Nephron progenitor cell (in vitro differentiated cells): ENCODE measurements at regions not wholly inside any gene's neighbourhood (a gene's known extent, or its start where the extent isn't known, plus 50 kb on each side); places are given as distances from the start of the nearest gene placed in this dataset.

Source experiments
- DNase-seq: peaks from one replicate; pipeline ENCODE4 v3.0.0; 2021
- H3K27ac Mint-ChIP-seq: 2 replicates; pipeline ENCODE4 v1.8.0; 2021; ENCODE audit warnings: mild to moderate bottlenecking, moderate library complexity, mixed read lengths
- H3K27me3 Mint-ChIP-seq: 2 replicates; pipeline ENCODE4 v1.8.0; 2021; ENCODE audit warnings: mild to moderate bottlenecking, low read depth, mixed read lengths; ENCODE audit not compliant: poor library complexity
- H3K36me3 Mint-ChIP-seq: 2 replicates; pipeline ENCODE4 v1.8.0; 2021; ENCODE audit warnings: low read depth, mixed read lengths
- H3K4me1 Mint-ChIP-seq: 2 replicates; pipeline ENCODE4 v1.8.0; 2021; ENCODE audit warnings: mixed read lengths
- H3K4me3 Mint-ChIP-seq: 2 replicates; pipeline ENCODE4 v1.8.0; 2021; ENCODE audit warnings: mild to moderate bottlenecking, moderate library complexity, mixed read lengths
- H3K9me3 Mint-ChIP-seq: 2 replicates; pipeline ENCODE4 v1.8.0; 2021; ENCODE audit warnings: mild to moderate bottlenecking, moderate library complexity, mixed read lengths
- CTCF ChIP-seq: fragments of 200-600 bp; sonication (generic); IDR thresholded peaks from 2 replicates; pipeline ENCODE4 v1.5.0; 2021; ENCODE audit warnings: antibody characterized with exemption

DNA sequence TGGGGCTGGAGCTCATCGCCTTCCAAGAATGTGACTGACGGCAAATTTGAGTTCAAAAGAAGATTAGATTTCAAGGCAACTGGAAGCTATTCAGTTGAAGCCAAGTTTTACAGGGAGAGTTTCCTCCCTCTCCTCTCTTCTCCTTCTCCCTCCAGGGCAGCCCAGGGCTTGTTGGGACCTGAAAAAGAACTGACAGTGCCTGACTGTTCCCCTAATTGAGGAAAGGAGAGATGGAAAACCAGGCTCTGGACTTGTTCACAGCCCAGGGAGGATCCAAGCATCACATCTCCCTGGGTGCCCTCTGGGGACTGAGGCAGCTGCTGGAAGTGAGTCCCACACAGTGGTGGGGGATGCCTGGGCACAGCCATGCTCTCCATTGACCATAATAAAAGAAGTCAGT, 88.1 kb downstream of the THNSL2 start:
- no peaks in the 10 kb centered on the region for H3K9me3 Mint-ChIP-seq
- no peak for DNase-seq
- H3K4me1 Mint-ChIP-seq, result peaks cover 26% of the 10 kb centered on the region
- no peaks in the 10 kb centered on the region for H3K36me3 Mint-ChIP-seq
- TF ChIP-seq CTCF, result no peak
- no peak overlapping the region for H3K4me3 Mint-ChIP-seq
- H3K27me3 Mint-ChIP-seq, result peaks cover 22% of the 10 kb centered on the region
- no peak overlapping the region for H3K27ac Mint-ChIP-seq

DNA sequence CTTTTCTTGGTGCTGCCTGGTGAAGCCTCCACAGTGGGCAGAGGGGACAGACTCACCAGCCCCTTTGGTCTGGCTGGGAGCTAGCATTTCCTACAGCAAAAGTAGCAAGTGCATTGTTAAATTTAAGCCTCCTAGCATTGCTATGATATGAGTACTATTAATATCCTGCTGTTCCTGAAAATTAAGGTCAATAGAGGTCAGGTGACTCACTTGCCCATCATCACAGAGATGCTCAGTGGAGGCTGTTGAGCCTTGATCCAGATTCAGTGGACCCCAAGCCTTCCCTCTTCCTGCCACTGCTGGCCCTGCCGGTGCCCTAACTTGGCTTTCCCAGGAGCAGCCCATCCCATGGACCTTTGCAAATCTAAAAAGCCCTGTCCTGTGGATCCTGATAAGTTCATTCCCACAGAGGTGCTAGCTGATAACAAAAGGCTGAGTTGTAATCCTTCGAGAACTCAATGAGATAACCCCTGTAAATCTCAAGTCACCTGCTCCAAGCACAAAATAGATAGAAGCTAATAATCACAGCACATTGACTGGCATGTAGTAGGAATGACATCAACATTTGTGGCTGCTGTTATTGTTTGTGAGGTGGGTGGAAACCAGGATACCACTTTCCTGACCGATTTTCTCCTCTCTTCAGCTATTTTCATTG, 84.4 kb downstream of the THNSL2 start:
- Mint-ChIP-seq H3K27me3 (peaks cover 24% of the 10 kb centered on the region), H3K4me3 (no peak overlapping the region), H3K9me3 (no peaks in the 10 kb centered on the region), H3K27ac (no peak overlapping the region), H3K4me1 (peaks cover 20% of the 10 kb centered on the region), H3K36me3 (no peaks in the 10 kb centered on the region)
- no peak for DNase-seq
- no peak for TF ChIP-seq CTCF

- H3K27me3 Mint-ChIP-seq, result peaks cover 24% of the 10 kb centered on the region
- DNase-seq, result no peak
- peaks cover 15% of the 10 kb centered on the region for H3K4me1 Mint-ChIP-seq
- H3K4me3 Mint-ChIP-seq, result no peak overlapping the region
- H3K36me3 Mint-ChIP-seq, result no peaks in the 10 kb centered on the region
- H3K9me3 Mint-ChIP-seq, result no peaks in the 10 kb centered on the region
- no peak for TF ChIP-seq CTCF
- H3K27ac Mint-ChIP-seq, result no peak overlapping the region
Observed at GRCh38 chr2:88253997-88254396, 83.9 kb downstream of the THNSL2 start.

DNA sequence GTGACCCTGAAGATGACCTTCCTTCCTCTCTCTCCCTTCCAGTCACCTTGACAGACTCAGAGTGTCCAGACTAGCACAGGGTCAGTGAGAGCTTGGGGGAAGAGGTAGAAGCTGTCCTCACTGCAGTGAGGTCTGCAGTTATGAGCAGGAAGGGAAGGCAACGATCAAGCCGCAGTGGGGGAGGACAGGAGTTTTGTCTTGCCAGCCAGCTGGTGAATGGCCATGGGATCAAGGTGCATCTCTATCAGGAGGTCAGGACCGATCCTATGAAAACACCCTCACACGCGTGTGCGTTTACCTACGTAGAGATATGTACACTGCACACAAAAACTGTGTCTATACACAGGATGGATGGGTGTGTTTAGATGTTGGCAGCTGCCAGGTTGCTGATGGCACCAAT, 83.2 kb downstream of the THNSL2 start:
- no peak for TF ChIP-seq CTCF
- Mint-ChIP-seq H3K27me3 (peaks cover 21% of the 10 kb centered on the region), H3K27ac (no peak overlapping the region), H3K4me1 (peaks cover 14% of the 10 kb centered on the region), H3K9me3 (no peaks in the 10 kb centered on the region), H3K4me3 (no peak overlapping the region), H3K36me3 (no peaks in the 10 kb centered on the region)
- DNase-seq, result no peak

- Mint-ChIP-seq H3K36me3 (no peaks in the 10 kb centered on the region), H3K27me3 (peaks cover 20% of the 10 kb centered on the region), H3K4me3 (no peak overlapping the region), H3K4me1 (peaks cover 13% of the 10 kb centered on the region), H3K9me3 (peaks cover 3% of the 10 kb centered on the region), H3K27ac (no peak overlapping the region)
- DNase-seq, result no peak
- TF ChIP-seq CTCF, result no peak
Observed at GRCh38 chr2:88252646-88253045, 82.5 kb downstream of the THNSL2 start.

GRCh38 chr2:88252111-88252510, 82.0 kb downstream of the THNSL2 start:
- Mint-ChIP-seq H3K9me3 (peaks cover 4% of the 10 kb centered on the region), H3K27me3 (peaks cover 17% of the 10 kb centered on the region), H3K36me3 (no peaks in the 10 kb centered on the region), H3K27ac (no peak overlapping the region), H3K4me3 (no peak overlapping the region), H3K4me1 (peaks cover 16% of the 10 kb centered on the region)
- DNase-seq, result no peak
- no peak for TF ChIP-seq CTCF
